GM23338 (cell line): ENCODE measurements at regions not wholly inside any gene's neighbourhood (a gene's known extent, or its start where the extent isn't known, plus 50 kb on each side); places are given as distances from the start of the nearest gene placed in this dataset.

Experiments
- ATAC-seq: fragments of 200-7000 bp; cut with Tn5 transposase; 3 replicates; pipeline ENCODE4 v1.9.1; 2020
- DNase-seq: peaks from one replicate; pipeline ENCODE4 v3.0.0-alpha.2; 2015; ENCODE audit warnings: low spot score
- H2AFZ ChIP-seq: fragments of 200-600 bp; sonication (generic); 2 replicates; pipeline ENCODE4 v1.8.0; 2016; ENCODE audit warnings: antibody characterized with exemption, mild to moderate bottlenecking, moderate library complexity
- H3F3A ChIP-seq: fragments of 200-600 bp; sonication (generic); replicated peaks from 2 replicates; pipeline ENCODE4 v1.8.0; 2017; ENCODE audit warnings: antibody characterized with exemption, mixed run types, low read depth
- H3K27ac ChIP-seq: fragments of 200-600 bp; sonication (generic); 2 replicates; pipeline ENCODE4 v1.6.1; 2016; ENCODE audit warnings: low read depth
- H3K27me3 ChIP-seq: fragments of 200-600 bp; sonication (generic); 2 replicates; pipeline ENCODE4 v1.8.0; 2016; ENCODE audit warnings: mild to moderate bottlenecking, mixed run types, moderate library complexity; ENCODE audit not compliant: insufficient read depth
- H3K36me3 ChIP-seq: fragments of 200-600 bp; sonication (generic); 2 replicates; pipeline ENCODE4 v1.8.0; 2016; ENCODE audit warnings: mild to moderate bottlenecking; ENCODE audit not compliant: insufficient read depth
- H3K4me1 ChIP-seq: fragments of 200-600 bp; sonication (generic); 2 replicates; pipeline ENCODE4 v1.8.0; 2016; ENCODE audit warnings: mild to moderate bottlenecking, moderate library complexity; ENCODE audit not compliant: insufficient read depth
- H3K4me2 ChIP-seq: fragments of 200-600 bp; sonication (generic); 2 replicates; pipeline ENCODE4 v1.7.1; 2017; ENCODE audit warnings: mixed run types
- H3K4me3 ChIP-seq: fragments of 200-600 bp; sonication (generic); 2 replicates; pipeline ENCODE4 v1.6.1; 2016; ENCODE audit warnings: mixed run types
- H3K79me2 ChIP-seq: fragments of 200-600 bp; sonication (generic); replicated peaks from 2 replicates; pipeline ENCODE4 v1.8.0; 2017; ENCODE audit warnings: mild to moderate bottlenecking; ENCODE audit not compliant: insufficient read depth
- H3K9me2 ChIP-seq: fragments of 200-600 bp; sonication (generic); 2 replicates; pipeline ENCODE4 v1.8.0; 2017; ENCODE audit not compliant: insufficient read depth
- H4K20me1 ChIP-seq: fragments of 200-600 bp; sonication (generic); replicated peaks from 2 replicates; pipeline ENCODE4 v1.8.0; 2017; ENCODE audit warnings: mild to moderate bottlenecking; ENCODE audit not compliant: insufficient read depth
- H3K27ac Mint-ChIP-seq: 2 replicates; pipeline ENCODE4 v1.8.0; 2020; ENCODE audit warnings: inconsistent platforms, mild to moderate bottlenecking, moderate library complexity, mixed read lengths
- H3K27me3 Mint-ChIP-seq: 3 replicates; pipeline ENCODE4 v1.8.0; 2022; ENCODE audit warnings: low read depth, mild to moderate bottlenecking, moderate library complexity, mixed read lengths, inconsistent platforms; ENCODE audit not compliant: insufficient read depth, poor library complexity
- H3K36me3 Mint-ChIP-seq: 3 replicates; pipeline ENCODE4 v1.8.0; 2021; ENCODE audit warnings: low read depth, mild to moderate bottlenecking, inconsistent platforms, moderate library complexity, mixed read lengths
- H3K4me1 Mint-ChIP-seq: 3 replicates; pipeline ENCODE4 v1.8.0; 2020; ENCODE audit warnings: mild to moderate bottlenecking, inconsistent platforms, mixed read lengths
- H3K4me3 Mint-ChIP-seq: 3 replicates; pipeline ENCODE4 v1.8.0; 2021; ENCODE audit warnings: moderate library complexity, mild to moderate bottlenecking, inconsistent platforms, mixed read lengths
- H3K9me3 Mint-ChIP-seq: 3 replicates; pipeline ENCODE4 v1.8.0; 2020; ENCODE audit warnings: moderate library complexity, mild to moderate bottlenecking, inconsistent platforms, mixed read lengths
- CREB1 ChIP-seq: fragments of 250-450 bp; sonication (Bioruptor Pico); IDR thresholded peaks from 2 replicates; pipeline ENCODE4 v1.5.0; 2020; ENCODE audit warnings: low read depth, mild to moderate bottlenecking, moderate library complexity
- EZH2 ChIP-seq: fragments of 200-600 bp; sonication (generic); IDR thresholded peaks from one replicate; pipeline ENCODE4 v1.8.0; 2017; ENCODE audit warnings: antibody characterized with exemption, mild to moderate bottlenecking, low read depth; ENCODE audit not compliant: unreplicated experiment
- EZH2phosphoT487 ChIP-seq: fragments of 200-600 bp; sonication (generic); IDR thresholded peaks from one replicate; pipeline ENCODE4 v1.8.1; 2018; ENCODE audit warnings: antibody characterized with exemption; ENCODE audit not compliant: unreplicated experiment
- JUNB ChIP-seq: IDR thresholded peaks from one replicate; pipeline ENCODE4 v1.6.1; 2016; ENCODE audit warnings: antibody characterized with exemption; ENCODE audit not compliant: unreplicated experiment
- NANOG ChIP-seq: IDR thresholded peaks from 2 replicates; pipeline ENCODE4 v1.6.1; 2016; ENCODE audit warnings: antibody characterized with exemption, borderline replicate concordance
- POLR2AphosphoS5 ChIP-seq: IDR thresholded peaks from 2 replicates; pipeline ENCODE4 v1.6.1; 2016; ENCODE audit warnings: antibody characterized with exemption, low read depth
- STAT1 ChIP-seq: IDR thresholded peaks from one replicate; pipeline ENCODE4 v1.6.1; 2016; ENCODE audit warnings: antibody characterized with exemption; ENCODE audit not compliant: unreplicated experiment
- ZNF114 ChIP-seq: fragments of 250-450 bp; sonication (Bioruptor Pico); IDR thresholded peaks from 2 replicates; pipeline ENCODE4 v1.5.0; 2020; ENCODE audit warnings: mild to moderate bottlenecking, moderate library complexity
- ZNF331 ChIP-seq: fragments of 250-450 bp; sonication (Bioruptor Pico); IDR thresholded peaks from 2 replicates; pipeline ENCODE4 v1.5.0; 2020; ENCODE audit warnings: low read depth, mild to moderate bottlenecking, moderate library complexity
- TF ChIP-seq, protein P1 (sequence below): fragments of 250-450 bp; sonication (Bioruptor Pico); IDR thresholded peaks from 2 replicates; pipeline ENCODE4 v1.5.0; 2020; ENCODE audit warnings: mild to moderate bottlenecking, moderate library complexity
- TF ChIP-seq, protein P2 (sequence below): IDR thresholded peaks from one replicate; pipeline ENCODE4 v1.6.1; 2018; ENCODE audit warnings: antibody characterized with exemption; ENCODE audit not compliant: unreplicated experiment
- TF ChIP-seq, protein P3 (sequence below): IDR thresholded peaks from 2 replicates; pipeline ENCODE4 v1.6.1; 2016; ENCODE audit warnings: antibody characterized with exemption
- TF ChIP-seq, protein P4 (sequence below), 2 experiments: fragments of 200-600 bp in 1 of 2; sonication (generic) in 1 of 2; conservative IDR thresholded peaks; 2 replicates each; pipeline versions ENCODE4 v1.5.1 to v1.6.1; 2016 to 2017; ENCODE audit warnings: antibody characterized with exemption in 2 of 2, low read depth in 2 of 2, mild to moderate bottlenecking in 2 of 2, moderate library complexity in 1 of 2

DNA sequence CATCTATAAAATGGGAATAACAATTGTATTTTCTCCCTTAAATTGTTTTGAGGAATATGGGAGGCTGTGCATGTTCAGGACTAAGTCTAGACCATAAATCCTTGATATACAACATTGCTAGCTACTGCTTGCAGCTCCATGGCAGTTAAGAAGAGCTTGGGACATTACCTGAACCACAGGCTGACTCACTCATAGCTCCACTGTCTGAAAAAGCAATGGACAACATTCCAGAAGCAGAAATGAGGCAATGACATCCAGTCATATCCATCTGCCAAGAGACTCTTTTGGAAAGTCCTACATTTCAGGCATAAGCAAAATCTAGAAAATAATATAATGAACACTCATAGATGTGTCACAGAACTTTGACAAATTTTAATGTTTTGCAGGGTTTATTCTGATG, 167.3 kb upstream of the LEF1 start:
- H3K4me1 ChIP-seq = peaks cover 17% of the 10 kb centered on the region
- H2AFZ ChIP-seq = no peak overlapping the region
- Mint-ChIP-seq H3K9me3 (no peaks in the 10 kb centered on the region), H3K27ac (no peak overlapping the region), H3K4me1 (peaks cover 19% of the 10 kb centered on the region), H3K4me3 (no peak overlapping the region), H3K36me3 (no peaks in the 10 kb centered on the region), H3K27me3 (no peaks in the 10 kb centered on the region)
- no peak overlapping the region for H3K4me2 ChIP-seq
- no peak overlapping the region for H3K27ac ChIP-seq
- H3K79me2 ChIP-seq = no peaks in the 10 kb centered on the region
- TF ChIP-seq, protein P1, sequence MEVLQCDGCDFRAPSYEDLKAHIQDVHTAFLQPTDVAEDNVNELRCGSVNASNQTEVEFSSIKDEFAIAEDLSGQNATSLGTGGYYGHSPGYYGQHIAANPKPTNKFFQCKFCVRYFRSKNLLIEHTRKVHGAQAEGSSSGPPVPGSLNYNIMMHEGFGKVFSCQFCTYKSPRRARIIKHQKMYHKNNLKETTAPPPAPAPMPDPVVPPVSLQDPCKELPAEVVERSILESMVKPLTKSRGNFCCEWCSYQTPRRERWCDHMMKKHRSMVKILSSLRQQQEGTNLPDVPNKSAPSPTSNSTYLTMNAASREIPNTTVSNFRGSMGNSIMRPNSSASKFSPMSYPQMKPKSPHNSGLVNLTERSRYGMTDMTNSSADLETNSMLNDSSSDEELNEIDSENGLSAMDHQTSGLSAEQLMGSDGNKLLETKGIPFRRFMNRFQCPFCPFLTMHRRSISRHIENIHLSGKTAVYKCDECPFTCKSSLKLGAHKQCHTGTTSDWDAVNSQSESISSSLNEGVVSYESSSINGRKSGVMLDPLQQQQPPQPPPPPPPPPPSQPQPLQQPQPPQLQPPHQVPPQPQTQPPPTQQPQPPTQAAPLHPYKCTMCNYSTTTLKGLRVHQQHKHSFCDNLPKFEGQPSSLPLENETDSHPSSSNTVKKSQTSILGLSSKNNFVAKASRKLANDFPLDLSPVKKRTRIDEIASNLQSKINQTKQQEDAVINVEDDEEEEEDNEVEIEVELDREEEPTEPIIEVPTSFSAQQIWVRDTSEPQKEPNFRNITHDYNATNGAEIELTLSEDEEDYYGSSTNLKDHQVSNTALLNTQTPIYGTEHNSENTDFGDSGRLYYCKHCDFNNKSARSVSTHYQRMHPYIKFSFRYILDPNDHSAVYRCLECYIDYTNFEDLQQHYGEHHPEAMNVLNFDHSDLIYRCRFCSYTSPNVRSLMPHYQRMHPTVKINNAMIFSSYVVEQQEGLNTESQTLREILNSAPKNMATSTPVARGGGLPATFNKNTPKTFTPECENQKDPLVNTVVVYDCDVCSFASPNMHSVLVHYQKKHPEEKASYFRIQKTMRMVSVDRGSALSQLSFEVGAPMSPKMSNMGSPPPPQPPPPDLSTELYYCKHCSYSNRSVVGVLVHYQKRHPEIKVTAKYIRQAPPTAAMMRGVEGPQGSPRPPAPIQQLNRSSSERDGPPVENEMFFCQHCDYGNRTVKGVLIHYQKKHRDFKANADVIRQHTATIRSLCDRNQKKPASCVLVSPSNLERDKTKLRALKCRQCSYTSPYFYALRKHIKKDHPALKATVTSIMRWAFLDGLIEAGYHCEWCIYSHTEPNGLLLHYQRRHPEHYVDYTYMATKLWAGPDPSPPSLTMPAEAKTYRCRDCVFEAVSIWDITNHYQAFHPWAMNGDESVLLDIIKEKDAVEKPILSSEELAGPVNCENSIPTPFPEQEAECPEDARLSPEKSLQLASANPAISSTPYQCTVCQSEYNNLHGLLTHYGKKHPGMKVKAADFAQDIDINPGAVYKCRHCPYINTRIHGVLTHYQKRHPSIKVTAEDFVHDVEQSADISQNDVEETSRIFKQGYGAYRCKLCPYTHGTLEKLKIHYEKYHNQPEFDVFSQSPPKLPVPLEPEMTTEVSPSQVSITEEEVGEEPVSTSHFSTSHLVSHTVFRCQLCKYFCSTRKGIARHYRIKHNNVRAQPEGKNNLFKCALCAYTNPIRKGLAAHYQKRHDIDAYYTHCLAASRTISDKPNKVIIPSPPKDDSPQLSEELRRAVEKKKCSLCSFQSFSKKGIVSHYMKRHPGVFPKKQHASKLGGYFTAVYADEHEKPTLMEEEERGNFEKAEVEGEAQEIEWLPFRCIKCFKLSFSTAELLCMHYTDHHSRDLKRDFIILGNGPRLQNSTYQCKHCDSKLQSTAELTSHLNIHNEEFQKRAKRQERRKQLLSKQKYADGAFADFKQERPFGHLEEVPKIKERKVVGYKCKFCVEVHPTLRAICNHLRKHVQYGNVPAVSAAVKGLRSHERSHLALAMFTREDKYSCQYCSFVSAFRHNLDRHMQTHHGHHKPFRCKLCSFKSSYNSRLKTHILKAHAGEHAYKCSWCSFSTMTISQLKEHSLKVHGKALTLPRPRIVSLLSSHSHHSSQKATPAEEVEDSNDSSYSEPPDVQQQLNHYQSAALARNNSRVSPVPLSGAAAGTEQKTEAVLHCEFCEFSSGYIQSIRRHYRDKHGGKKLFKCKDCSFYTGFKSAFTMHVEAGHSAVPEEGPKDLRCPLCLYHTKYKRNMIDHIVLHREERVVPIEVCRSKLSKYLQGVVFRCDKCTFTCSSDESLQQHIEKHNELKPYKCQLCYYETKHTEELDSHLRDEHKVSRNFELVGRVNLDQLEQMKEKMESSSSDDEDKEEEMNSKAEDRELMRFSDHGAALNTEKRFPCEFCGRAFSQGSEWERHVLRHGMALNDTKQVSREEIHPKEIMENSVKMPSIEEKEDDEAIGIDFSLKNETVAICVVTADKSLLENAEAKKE (CRISPR knock-in tag) = no peak
- TF ChIP-seq POLR2AphosphoS5 (no peak), EZH2phosphoT487 (no peak), CREB1 (CRISPR knock-in tag) (no peak), JUNB (no peak), NANOG (no peak), EZH2 (no peak), ZNF331 (no peak), ZNF114 (CRISPR knock-in tag) (no peak), STAT1 (no peak)
- TF ChIP-seq, protein P2, sequence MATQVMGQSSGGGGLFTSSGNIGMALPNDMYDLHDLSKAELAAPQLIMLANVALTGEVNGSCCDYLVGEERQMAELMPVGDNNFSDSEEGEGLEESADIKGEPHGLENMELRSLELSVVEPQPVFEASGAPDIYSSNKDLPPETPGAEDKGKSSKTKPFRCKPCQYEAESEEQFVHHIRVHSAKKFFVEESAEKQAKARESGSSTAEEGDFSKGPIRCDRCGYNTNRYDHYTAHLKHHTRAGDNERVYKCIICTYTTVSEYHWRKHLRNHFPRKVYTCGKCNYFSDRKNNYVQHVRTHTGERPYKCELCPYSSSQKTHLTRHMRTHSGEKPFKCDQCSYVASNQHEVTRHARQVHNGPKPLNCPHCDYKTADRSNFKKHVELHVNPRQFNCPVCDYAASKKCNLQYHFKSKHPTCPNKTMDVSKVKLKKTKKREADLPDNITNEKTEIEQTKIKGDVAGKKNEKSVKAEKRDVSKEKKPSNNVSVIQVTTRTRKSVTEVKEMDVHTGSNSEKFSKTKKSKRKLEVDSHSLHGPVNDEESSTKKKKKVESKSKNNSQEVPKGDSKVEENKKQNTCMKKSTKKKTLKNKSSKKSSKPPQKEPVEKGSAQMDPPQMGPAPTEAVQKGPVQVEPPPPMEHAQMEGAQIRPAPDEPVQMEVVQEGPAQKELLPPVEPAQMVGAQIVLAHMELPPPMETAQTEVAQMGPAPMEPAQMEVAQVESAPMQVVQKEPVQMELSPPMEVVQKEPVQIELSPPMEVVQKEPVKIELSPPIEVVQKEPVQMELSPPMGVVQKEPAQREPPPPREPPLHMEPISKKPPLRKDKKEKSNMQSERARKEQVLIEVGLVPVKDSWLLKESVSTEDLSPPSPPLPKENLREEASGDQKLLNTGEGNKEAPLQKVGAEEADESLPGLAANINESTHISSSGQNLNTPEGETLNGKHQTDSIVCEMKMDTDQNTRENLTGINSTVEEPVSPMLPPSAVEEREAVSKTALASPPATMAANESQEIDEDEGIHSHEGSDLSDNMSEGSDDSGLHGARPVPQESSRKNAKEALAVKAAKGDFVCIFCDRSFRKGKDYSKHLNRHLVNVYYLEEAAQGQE = no peak
- TF ChIP-seq, protein P3, sequence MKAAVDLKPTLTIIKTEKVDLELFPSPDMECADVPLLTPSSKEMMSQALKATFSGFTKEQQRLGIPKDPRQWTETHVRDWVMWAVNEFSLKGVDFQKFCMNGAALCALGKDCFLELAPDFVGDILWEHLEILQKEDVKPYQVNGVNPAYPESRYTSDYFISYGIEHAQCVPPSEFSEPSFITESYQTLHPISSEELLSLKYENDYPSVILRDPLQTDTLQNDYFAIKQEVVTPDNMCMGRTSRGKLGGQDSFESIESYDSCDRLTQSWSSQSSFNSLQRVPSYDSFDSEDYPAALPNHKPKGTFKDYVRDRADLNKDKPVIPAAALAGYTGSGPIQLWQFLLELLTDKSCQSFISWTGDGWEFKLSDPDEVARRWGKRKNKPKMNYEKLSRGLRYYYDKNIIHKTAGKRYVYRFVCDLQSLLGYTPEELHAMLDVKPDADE = no peak
- TF ChIP-seq, protein P4, sequence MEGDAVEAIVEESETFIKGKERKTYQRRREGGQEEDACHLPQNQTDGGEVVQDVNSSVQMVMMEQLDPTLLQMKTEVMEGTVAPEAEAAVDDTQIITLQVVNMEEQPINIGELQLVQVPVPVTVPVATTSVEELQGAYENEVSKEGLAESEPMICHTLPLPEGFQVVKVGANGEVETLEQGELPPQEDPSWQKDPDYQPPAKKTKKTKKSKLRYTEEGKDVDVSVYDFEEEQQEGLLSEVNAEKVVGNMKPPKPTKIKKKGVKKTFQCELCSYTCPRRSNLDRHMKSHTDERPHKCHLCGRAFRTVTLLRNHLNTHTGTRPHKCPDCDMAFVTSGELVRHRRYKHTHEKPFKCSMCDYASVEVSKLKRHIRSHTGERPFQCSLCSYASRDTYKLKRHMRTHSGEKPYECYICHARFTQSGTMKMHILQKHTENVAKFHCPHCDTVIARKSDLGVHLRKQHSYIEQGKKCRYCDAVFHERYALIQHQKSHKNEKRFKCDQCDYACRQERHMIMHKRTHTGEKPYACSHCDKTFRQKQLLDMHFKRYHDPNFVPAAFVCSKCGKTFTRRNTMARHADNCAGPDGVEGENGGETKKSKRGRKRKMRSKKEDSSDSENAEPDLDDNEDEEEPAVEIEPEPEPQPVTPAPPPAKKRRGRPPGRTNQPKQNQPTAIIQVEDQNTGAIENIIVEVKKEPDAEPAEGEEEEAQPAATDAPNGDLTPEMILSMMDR (conservative IDR thresholded peaks at IDR 0.05; ENCODE audit: low read depth in 2 of 2) = no peak
- no peaks in the 10 kb centered on the region for H3K36me3 ChIP-seq
- DNase-seq (no peak), ATAC-seq (no peak)
- H3K27me3 ChIP-seq = no peaks in the 10 kb centered on the region
- no peaks in the 10 kb centered on the region for H3F3A ChIP-seq
- H3K4me3 ChIP-seq = no peak overlapping the region
- H3K9me2 ChIP-seq = no peaks in the 10 kb centered on the region
- H4K20me1 ChIP-seq = no peaks in the 10 kb centered on the region
